GM21528 (cell line): ENCODE measurements at regions not wholly inside any gene's neighbourhood (a gene's known extent, or its start where the extent isn't known, plus 50 kb on each side); places are given as distances from the start of the nearest gene placed in this dataset.

Experiments used
- ATAC-seq: cut with Tn5 transposase; IDR thresholded peaks from one replicate; pipeline ENCODE4 v1.9.1; 2021; ENCODE audit warnings: mild to moderate bottlenecking, moderate library complexity; ENCODE audit not compliant: unreplicated experiment, low FRiP score

GRCh38 chr4:10736895-10737294, 52.3 kb upstream of the CLNK start:
- ATAC-seq: no peak

- ATAC-seq: no peak
These were observed 51.7 kb upstream of the CLNK start for GRCh38 chr4:10736266-10736665.

GRCh38 chr4:10734697-10735096, 50.1 kb upstream of the CLNK start:
- ATAC-seq: no peak
